ENCODE measurements at regions not wholly inside any gene's neighbourhood (a gene's known extent, or its start where the extent isn't known, plus 50 kb on each side); places are given as distances from the start of the nearest gene placed in this dataset.
A peak's percentile ranks its signal among the peaks of the same experiment; 100 is the strongest.

- dilution Hi-C loops (cut with MboI; ENCODE audit: extremely low pct_ligation_motif_present, low sequenced_read_pairs), result no loop called here
- no peak overlapping the region for H3K4me3 ChIP-seq (ENCODE audit: control insufficient read depth in 2 of 3, extremely low read depth in 1 of 3, insufficient read depth in 2 of 3, low read depth in 1 of 3, low read length in 3 of 3)
- no peak overlapping the region for H2AFZ ChIP-seq (ENCODE audit: control insufficient read depth, low read length)
Observed at GRCh38 chr10:52378124-52378523, 64.0 kb downstream of the DKK1 start.

DNA sequence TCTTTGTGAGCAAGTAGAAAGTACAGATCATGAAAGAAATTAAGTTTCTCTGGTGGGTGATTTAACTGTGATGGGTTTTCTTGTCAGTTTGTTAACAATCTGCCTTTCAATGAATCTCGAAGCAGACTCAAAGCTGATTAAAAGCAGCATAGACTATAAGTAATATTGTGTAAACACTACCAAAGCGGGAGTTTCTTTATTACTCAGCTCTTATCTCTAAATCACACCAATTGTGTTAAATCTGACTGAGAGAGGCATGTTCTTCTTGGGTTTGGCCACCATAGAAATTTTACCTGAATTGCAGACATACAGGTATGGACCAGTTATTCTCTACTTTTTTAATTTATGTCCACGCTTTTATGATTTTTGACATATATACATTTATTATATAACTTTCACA lies 65.2 kb downstream of the DKK1 start:
- no peak overlapping the region for H3K27ac ChIP-seq (ENCODE audit: control insufficient read depth, insufficient read depth, low read length)
- no peaks in the 10 kb centered on the region for H4K20me1 ChIP-seq (ENCODE audit: control insufficient read depth, extremely low read depth, insufficient read depth, low read length)
- TF ChIP-seq CTCF (optimal IDR thresholded peaks at IDR 0.05 in 1 of 3, IDR thresholded peaks at IDR 0.05 in 1 of 3, conservative IDR thresholded peaks at IDR 0.05 in 1 of 3; ENCODE audit: extremely low read depth in 1 of 3, insufficient read depth in 2 of 3, low read length in 3 of 3) (no peak), EZH2 (IDR thresholded peaks at IDR 0.05; ENCODE audit: low read length) (no peak)
- no peaks in the 10 kb centered on the region for H3K79me2 ChIP-seq (ENCODE audit: control insufficient read depth, insufficient read depth, low read length)
- no peak for DNase-seq (ENCODE audit: low read depth, low spot score)
- no peak for FAIRE-seq
- no peaks in the 10 kb centered on the region for H3K4me1 ChIP-seq (ENCODE audit: control insufficient read depth, extremely low read depth, insufficient read depth, low read length)
- no peak overlapping the region for H3K9ac ChIP-seq (ENCODE audit: control insufficient read depth, extremely low read depth, insufficient read depth, low read length)
- H3K9me1 ChIP-seq (ENCODE audit: control insufficient read depth, extremely low read depth, insufficient read depth, low read length), result no peaks in the 10 kb centered on the region
- no peak overlapping the region for H3K4me2 ChIP-seq (ENCODE audit: control insufficient read depth, extremely low read depth, insufficient read depth, low read depth, low read length)
- H3K27me3 ChIP-seq (ENCODE audit: control insufficient read depth, extremely low read depth, insufficient read depth, low read length), result no peaks in the 10 kb centered on the region
- no peaks in the 10 kb centered on the region for H3K36me3 ChIP-seq (ENCODE audit: control insufficient read depth in 2 of 2, extremely low read depth in 1 of 2, insufficient read depth in 2 of 2, low read length in 2 of 2)
- H2AFZ ChIP-seq (ENCODE audit: control insufficient read depth, low read length), result peak overlapping the region; percentile 53
- no peak overlapping the region for H3K4me3 ChIP-seq (ENCODE audit: control insufficient read depth in 2 of 3, extremely low read depth in 1 of 3, insufficient read depth in 2 of 3, low read depth in 1 of 3, low read length in 3 of 3)
- dilution Hi-C loops (cut with MboI; ENCODE audit: extremely low pct_ligation_motif_present, low sequenced_read_pairs), result no loop called here
- peaks cover 2% of the 10 kb centered on the region for H3K9me3 ChIP-seq (ENCODE audit: control insufficient read depth, low read depth, low read length)

More at GRCh38 chr10:52378124-52378523, 64.0 kb downstream of the DKK1 start:
- H3K9me1 ChIP-seq (ENCODE audit: control insufficient read depth, extremely low read depth, insufficient read depth, low read length), result no peaks in the 10 kb centered on the region
- H3K36me3 ChIP-seq (ENCODE audit: control insufficient read depth in 2 of 2, extremely low read depth in 1 of 2, insufficient read depth in 2 of 2, low read length in 2 of 2), result no peaks in the 10 kb centered on the region
- FAIRE-seq, result peak; percentile 57
- no peak for TF ChIP-seq CTCF (optimal IDR thresholded peaks at IDR 0.05 in 1 of 3, IDR thresholded peaks at IDR 0.05 in 1 of 3, conservative IDR thresholded peaks at IDR 0.05 in 1 of 3; ENCODE audit: extremely low read depth in 1 of 3, insufficient read depth in 2 of 3, low read length in 3 of 3)
- TF ChIP-seq EZH2 (IDR thresholded peaks at IDR 0.05; ENCODE audit: low read length), result no peak
- no peak overlapping the region for H3K4me2 ChIP-seq (ENCODE audit: control insufficient read depth, extremely low read depth, insufficient read depth, low read depth, low read length)
- peaks cover 2% of the 10 kb centered on the region for H3K9me3 ChIP-seq (ENCODE audit: control insufficient read depth, low read depth, low read length)
- no peaks in the 10 kb centered on the region for H4K20me1 ChIP-seq (ENCODE audit: control insufficient read depth, extremely low read depth, insufficient read depth, low read length)
- no peak overlapping the region for H3K27ac ChIP-seq (ENCODE audit: control insufficient read depth, insufficient read depth, low read length)
- H3K4me1 ChIP-seq (ENCODE audit: control insufficient read depth, extremely low read depth, insufficient read depth, low read length), result no peaks in the 10 kb centered on the region
- no peaks in the 10 kb centered on the region for H3K79me2 ChIP-seq (ENCODE audit: control insufficient read depth, insufficient read depth, low read length)
- no peaks in the 10 kb centered on the region for H3K27me3 ChIP-seq (ENCODE audit: control insufficient read depth, extremely low read depth, insufficient read depth, low read length)
- no peak overlapping the region for H3K9ac ChIP-seq (ENCODE audit: control insufficient read depth, extremely low read depth, insufficient read depth, low read length)
- DNase-seq (ENCODE audit: low read depth, low spot score), result no peak

All from keratinocyte (primary cell).